KMS-11 (cell line): ENCODE measurements at regions not wholly inside any gene's neighbourhood (a gene's known extent, or its start where the extent isn't known, plus 50 kb on each side); places are given as distances from the start of the nearest gene placed in this dataset.

Experiments used
- H2AFZ ChIP-seq: fragments of 200-600 bp; sonication (generic); 2 replicates; pipeline ENCODE4 v1.6.1; 2016; ENCODE audit warnings: antibody characterized with exemption, mixed run types, low read depth
- H3K27ac ChIP-seq: fragments of 200-600 bp; sonication (generic); 2 replicates; pipeline ENCODE4 v1.6.1; 2016; ENCODE audit warnings: mild to moderate bottlenecking, mixed run types
- H3K27me3 ChIP-seq: fragments of 200-600 bp; sonication (generic); 2 replicates; pipeline ENCODE4 v1.6.1; 2017; ENCODE audit warnings: mild to moderate bottlenecking, low read depth, mixed run types, moderate library complexity; ENCODE audit not compliant: insufficient read depth
- H3K36me3 ChIP-seq: fragments of 200-600 bp; sonication (generic); 2 replicates; pipeline ENCODE4 v1.6.1; 2017; ENCODE audit warnings: mild to moderate bottlenecking, mixed run types; ENCODE audit not compliant: insufficient read depth
- H3K4me1 ChIP-seq: fragments of 200-600 bp; sonication (generic); 2 replicates; pipeline ENCODE4 v1.6.1; 2016; ENCODE audit warnings: mild to moderate bottlenecking, low read depth, mixed run types; ENCODE audit not compliant: poor library complexity, severe bottlenecking
- H3K4me2 ChIP-seq: fragments of 200-600 bp; sonication (generic); 2 replicates; pipeline ENCODE4 v1.7.0; 2016; ENCODE audit warnings: mild to moderate bottlenecking, mixed run types
- H3K4me3 ChIP-seq: fragments of 200-600 bp; sonication (generic); IDR thresholded peaks from 2 replicates; pipeline ENCODE4 v1.6.1; 2017; ENCODE audit warnings: low read depth, low read length, mixed read lengths; ENCODE audit not compliant: insufficient read depth
- H3K79me2 ChIP-seq: fragments of 200-600 bp; sonication (generic); 2 replicates; pipeline ENCODE4 v1.6.1; 2016; ENCODE audit warnings: low read depth, mixed run types; ENCODE audit not compliant: insufficient read depth
- H3K9ac ChIP-seq: fragments of 200-600 bp; sonication (generic); 2 replicates; pipeline ENCODE4 v1.6.1; 2016; ENCODE audit warnings: mild to moderate bottlenecking, mixed run types
- H4K20me1 ChIP-seq: fragments of 200-600 bp; sonication (generic); 2 replicates; pipeline ENCODE4 v1.6.1; 2016; ENCODE audit warnings: mild to moderate bottlenecking, mixed run types; ENCODE audit not compliant: insufficient read depth
- TF ChIP-seq, protein P1 (sequence below): fragments of 200-600 bp; sonication (generic); conservative IDR thresholded peaks from 2 replicates; pipeline ENCODE4 v1.6.1; 2017; ENCODE audit warnings: low read depth, mild to moderate bottlenecking, antibody characterized with exemption, low read length, moderate library complexity, mixed read lengths

DNA sequence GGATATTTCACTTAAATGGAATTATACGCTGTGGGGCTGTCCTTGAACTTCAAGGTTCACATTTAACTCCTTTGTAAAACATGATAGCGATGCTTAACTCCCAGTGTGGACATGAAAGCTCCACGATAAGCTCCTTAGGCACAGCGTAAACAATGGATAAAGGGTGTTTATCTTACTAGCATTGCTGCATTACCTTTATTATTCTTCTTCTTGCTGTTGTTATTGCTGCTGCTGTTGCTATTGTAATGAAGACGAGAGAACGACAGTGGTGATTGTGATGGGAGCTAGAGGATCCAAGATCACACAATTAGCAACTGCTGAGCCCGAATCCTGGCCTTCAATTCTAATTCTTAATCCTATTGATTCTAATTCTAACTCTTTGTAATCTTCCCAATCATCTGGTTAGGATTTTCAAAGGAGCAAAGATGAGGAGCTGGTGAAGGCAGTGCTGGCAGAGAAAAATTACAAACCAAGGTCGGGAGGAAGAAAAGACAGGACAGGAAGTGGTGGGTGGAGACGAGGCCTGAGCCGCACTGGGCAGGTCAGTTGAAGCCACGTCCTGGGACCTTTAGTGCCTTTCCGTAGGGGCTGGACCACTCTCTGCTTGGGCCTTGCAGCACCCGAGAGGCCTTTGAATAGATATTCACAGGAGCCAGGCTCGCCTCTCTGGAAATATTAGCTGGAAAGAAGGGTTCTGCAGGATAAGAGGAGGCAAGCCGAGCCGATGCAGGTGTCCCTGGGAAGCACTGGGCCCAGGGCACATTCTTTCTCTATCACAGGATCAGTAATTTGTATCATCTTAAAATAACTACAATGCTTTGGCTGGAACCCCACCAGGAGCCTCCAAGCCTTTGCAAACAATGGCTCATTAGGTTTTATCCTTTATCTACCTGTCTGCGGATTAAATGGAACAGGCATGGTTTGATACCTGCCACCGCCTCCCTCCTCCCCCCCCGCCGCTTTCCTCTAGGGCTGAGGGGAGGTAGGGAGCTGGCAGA, 571.6 kb downstream of the AJAP1 start:
- H2AFZ ChIP-seq, result no peak overlapping the region
- H3K4me2 ChIP-seq, result no peak overlapping the region
- no peaks in the 10 kb centered on the region for H3K36me3 ChIP-seq
- H4K20me1 ChIP-seq, result no peaks in the 10 kb centered on the region
- no peaks in the 10 kb centered on the region for H3K4me1 ChIP-seq
- TF ChIP-seq, protein P1, sequence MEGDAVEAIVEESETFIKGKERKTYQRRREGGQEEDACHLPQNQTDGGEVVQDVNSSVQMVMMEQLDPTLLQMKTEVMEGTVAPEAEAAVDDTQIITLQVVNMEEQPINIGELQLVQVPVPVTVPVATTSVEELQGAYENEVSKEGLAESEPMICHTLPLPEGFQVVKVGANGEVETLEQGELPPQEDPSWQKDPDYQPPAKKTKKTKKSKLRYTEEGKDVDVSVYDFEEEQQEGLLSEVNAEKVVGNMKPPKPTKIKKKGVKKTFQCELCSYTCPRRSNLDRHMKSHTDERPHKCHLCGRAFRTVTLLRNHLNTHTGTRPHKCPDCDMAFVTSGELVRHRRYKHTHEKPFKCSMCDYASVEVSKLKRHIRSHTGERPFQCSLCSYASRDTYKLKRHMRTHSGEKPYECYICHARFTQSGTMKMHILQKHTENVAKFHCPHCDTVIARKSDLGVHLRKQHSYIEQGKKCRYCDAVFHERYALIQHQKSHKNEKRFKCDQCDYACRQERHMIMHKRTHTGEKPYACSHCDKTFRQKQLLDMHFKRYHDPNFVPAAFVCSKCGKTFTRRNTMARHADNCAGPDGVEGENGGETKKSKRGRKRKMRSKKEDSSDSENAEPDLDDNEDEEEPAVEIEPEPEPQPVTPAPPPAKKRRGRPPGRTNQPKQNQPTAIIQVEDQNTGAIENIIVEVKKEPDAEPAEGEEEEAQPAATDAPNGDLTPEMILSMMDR, result no peak
- peaks cover 32% of the 10 kb centered on the region; the same call in 1 of the 2 replicates for H3K27me3 ChIP-seq
- no peak overlapping the region for H3K4me3 ChIP-seq
- H3K79me2 ChIP-seq, result no peaks in the 10 kb centered on the region
- H3K27ac ChIP-seq, result no peak overlapping the region
- no peak overlapping the region for H3K9ac ChIP-seq

DNA sequence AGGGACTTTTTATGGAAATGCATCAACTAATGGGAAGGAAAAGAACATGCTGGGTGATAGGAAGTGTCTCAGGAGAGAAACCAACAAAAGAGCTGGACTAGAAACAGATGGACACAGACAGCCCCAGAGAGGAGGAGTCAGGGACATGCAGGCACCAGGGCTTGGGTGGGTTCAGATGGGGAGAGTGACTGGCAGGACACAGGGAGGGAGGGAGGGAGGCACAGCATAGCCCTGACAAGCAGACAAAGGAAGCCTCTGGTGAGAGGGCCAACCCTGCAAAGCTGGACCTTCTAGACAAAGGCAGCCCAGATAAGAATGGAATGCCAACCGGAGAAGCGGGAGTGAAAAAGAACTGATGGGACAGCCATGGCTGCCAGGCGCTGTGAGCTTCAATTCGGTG, 568.8 kb downstream of the AJAP1 start:
- H3K9ac ChIP-seq, result no peak overlapping the region

DNA sequence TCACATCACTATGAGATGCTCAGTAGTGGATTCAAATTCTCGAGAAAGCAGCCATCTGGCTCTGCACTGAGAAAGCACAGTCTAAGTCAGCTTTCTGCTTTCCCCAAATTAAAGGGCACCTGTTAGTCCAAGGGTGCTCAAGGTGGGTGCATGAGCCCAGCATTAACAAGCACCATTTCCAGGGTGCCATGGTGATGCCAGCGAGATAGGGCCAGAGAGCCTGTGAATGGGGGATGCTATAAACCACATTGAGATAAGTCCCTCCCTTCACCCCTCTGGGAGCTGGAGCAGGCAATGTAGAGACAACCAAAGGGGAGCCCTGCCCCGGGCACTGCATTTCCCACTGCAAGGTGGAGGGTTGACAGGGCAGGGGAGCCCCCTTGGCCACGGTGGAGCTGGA, 568.2 kb downstream of the AJAP1 start:
- no peak overlapping the region for H3K9ac ChIP-seq
- no peak overlapping the region for H2AFZ ChIP-seq
- TF ChIP-seq, protein P1, result no peak
- no peak overlapping the region for H3K4me3 ChIP-seq
- no peak overlapping the region for H3K4me2 ChIP-seq
- no peaks in the 10 kb centered on the region for H3K79me2 ChIP-seq
- H3K36me3 ChIP-seq, result no peaks in the 10 kb centered on the region
- H3K27ac ChIP-seq, result no peak overlapping the region
- peaks cover 26% of the 10 kb centered on the region; the same call in 1 of the 2 replicates for H3K27me3 ChIP-seq
- H3K4me1 ChIP-seq, result no peaks in the 10 kb centered on the region
- H4K20me1 ChIP-seq, result no peaks in the 10 kb centered on the region

More for the DNA sequence above, 568.8 kb downstream of the AJAP1 start:
- Histone ChIP-seq H3K4me3 (no peak overlapping the region), H4K20me1 (no peaks in the 10 kb centered on the region), H3K4me2 (no peak overlapping the region), H3K79me2 (no peaks in the 10 kb centered on the region), H3K27me3 (peaks cover 31% of the 10 kb centered on the region; the same call in 1 of the 2 replicates), H3K4me1 (no peaks in the 10 kb centered on the region), H3K36me3 (no peaks in the 10 kb centered on the region), H3K27ac (no peak overlapping the region), H2AFZ (no peak overlapping the region)
- TF ChIP-seq, protein P1, result no peak

DNA sequence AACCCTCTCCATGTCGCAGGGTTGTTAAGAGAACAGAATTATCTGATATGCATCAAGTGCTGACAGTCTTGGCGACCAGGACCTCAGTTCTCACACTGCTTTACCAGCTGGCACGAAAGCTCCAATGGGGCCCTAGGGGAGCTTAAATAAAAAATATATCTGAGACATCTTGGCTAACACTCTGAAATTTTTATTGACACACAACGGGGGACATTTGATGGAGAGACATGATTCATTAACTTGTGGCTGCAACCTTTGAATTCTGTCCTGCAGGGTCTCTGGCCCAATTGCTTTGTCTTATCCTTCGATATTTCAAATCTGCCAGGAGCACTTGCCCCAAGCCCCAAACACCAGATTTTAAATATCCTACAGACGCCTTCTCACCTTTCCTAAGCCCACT, 567.0 kb downstream of the AJAP1 start:
- no peaks in the 10 kb centered on the region for H3K79me2 ChIP-seq
- H3K36me3 ChIP-seq, result no peaks in the 10 kb centered on the region
- H3K4me3 ChIP-seq, result no peak overlapping the region
- no peak overlapping the region for H3K4me2 ChIP-seq
- H3K27ac ChIP-seq, result no peak overlapping the region
- H3K4me1 ChIP-seq, result no peaks in the 10 kb centered on the region
- peaks cover 15% of the 10 kb centered on the region; the same call in 1 of the 2 replicates for H3K27me3 ChIP-seq
- no peak overlapping the region for H2AFZ ChIP-seq
- TF ChIP-seq, protein P1, result no peak
- H4K20me1 ChIP-seq, result no peaks in the 10 kb centered on the region
- no peak overlapping the region for H3K9ac ChIP-seq
